ENCODE measurements at regions not wholly inside any gene's neighbourhood (a gene's known extent, or its start where the extent isn't known, plus 50 kb on each side); places are given as distances from the start of the nearest gene placed in this dataset.

GRCh38 chr5:102089883-102090282, 206.2 kb downstream of the SLCO4C1 start:
- TF ChIP-seq ZNF8 (CRISPR knock-in tag; IDR thresholded peaks at IDR 0.05) (no peak), CREB5 (CRISPR knock-in tag; IDR thresholded peaks at IDR 0.05; ENCODE audit: low read depth) (no peak), PPARA (CRISPR knock-in tag; IDR thresholded peaks at IDR 0.05; ENCODE audit: borderline replicate concordance) (no peak), PATZ1 (CRISPR knock-in tag; IDR thresholded peaks at IDR 0.05; ENCODE audit: borderline replicate concordance) (no peak), SNAI2 (CRISPR knock-in tag; IDR thresholded peaks at IDR 0.05) (no peak), RARB (CRISPR knock-in tag; IDR thresholded peaks at IDR 0.05) (no peak), POU6F1 (CRISPR knock-in tag; IDR thresholded peaks at IDR 0.05; ENCODE audit: borderline replicate concordance, low read depth) (no peak), ISL1 (CRISPR knock-in tag; IDR thresholded peaks at IDR 0.05) (no peak), CSRNP3 (CRISPR knock-in tag; IDR thresholded peaks at IDR 0.05) (no peak), ZFP3 (CRISPR knock-in tag; IDR thresholded peaks at IDR 0.05) (no peak)
